Spleen (tissue), 11 donors: ENCODE measurements at regions not wholly inside any gene's neighbourhood (a gene's known extent, or its start where the extent isn't known, plus 50 kb on each side); places are given as distances from the start of the nearest gene placed in this dataset.

Experiments
- DNase-seq: peaks from one replicate; pipeline ENCODE4 v3.0.0-alpha.2; 2020
- H3K27ac ChIP-seq, 8 donors: fragments of 200-600 bp; sonication (generic) in 7 of 8; 1 replicate in 4 of 8; 2 replicates in 4 of 8; pipeline versions ENCODE4 v1.5.0 to v1.8.0; 2016 to 2021; ENCODE audit warnings: inconsistent platforms in 4 of 8, mild to moderate bottlenecking in 4 of 8, moderate library complexity in 1 of 8
- H3K27me3 ChIP-seq, 7 donors: fragments of 200-600 bp; sonication (generic) in 6 of 7; replicated peaks in 1 of 7; 1 replicate in 4 of 7; 2 replicates in 3 of 7; pipeline versions ENCODE4 v1.5.0 to v1.8.0; 2016 to 2021; ENCODE audit warnings: inconsistent platforms in 3 of 7, mild to moderate bottlenecking in 1 of 7
- H3K36me3 ChIP-seq, 6 donors: fragments of 200-600 bp; sonication (generic) in 5 of 6; 1 replicate in 4 of 6; 2 replicates in 2 of 6; pipeline versions ENCODE4 v1.5.0 to v1.8.0; 2016 to 2021; ENCODE audit warnings: inconsistent platforms in 2 of 6
- H3K4me1 ChIP-seq, 6 donors: fragments of 200-600 bp; sonication (generic) in 5 of 6; 1 replicate in 3 of 6; 2 replicates in 3 of 6; pipeline versions ENCODE4 v1.5.0 to v1.8.0; 2016 to 2021; ENCODE audit warnings: inconsistent platforms in 3 of 6
- H3K4me3 ChIP-seq, 8 donors: fragments of 200-600 bp; sonication (generic) in 7 of 8; 1 replicate in 4 of 8; 2 replicates in 4 of 8; pipeline versions ENCODE4 v1.5.0 to v1.8.0; 2016 to 2021; ENCODE audit warnings: inconsistent platforms in 4 of 8, mild to moderate bottlenecking in 4 of 8, moderate library complexity in 2 of 8
- H3K9me3 ChIP-seq, 8 donors: fragments of 200-600 bp; sonication (generic) in 7 of 8; 1 replicate in 4 of 8; 2 replicates in 4 of 8; pipeline versions ENCODE4 v1.5.0 to v1.8.0; 2016 to 2021; ENCODE audit warnings: inconsistent platforms in 4 of 8
- CTCF ChIP-seq, 11 experiments: fragments of 200-600 bp in 7 of 11; fragments of 450-650 bp in 4 of 11; sonication (generic) in 4 of 11; IDR thresholded peaks in 8 of 11; conservative IDR thresholded peaks in 3 of 11; 1 replicate in 7 of 11; 2 replicates in 4 of 11; pipeline versions ENCODE4 v1.4.0 to v1.8.0; 2016 to 2021; ENCODE audit warnings: antibody characterized with exemption in 11 of 11, inconsistent platforms in 4 of 11, mild to moderate bottlenecking in 1 of 11
- POLR2A ChIP-seq, 3 donors: fragments of 450-650 bp; IDR thresholded peaks; one replicate each; pipeline ENCODE4 v1.5.1; 2017; ENCODE audit warnings: antibody characterized with exemption in 3 of 3, mild to moderate bottlenecking in 1 of 3
- POLR2AphosphoS5 ChIP-seq, 3 donors: sonication (generic); formaldehyde crosslinking; IDR thresholded peaks; one replicate each; pipeline ENCODE4 v1.5.1; 2017; ENCODE audit warnings: antibody characterized with exemption in 3 of 3
- WGBS, 5 donors: extraction: QIAGEN DNeasy Blood & Tissue Kit in 3 of 5; methylation state at CpG; one replicate each; pipeline versions ENCODE4 v1.1.5 to v1.1.7; 2013 to 2018; 5-methylcytosine and 5-hydroxymethylcytosine counted together
- intact Hi-C: fragments of 100-400 bp; cut with DNase I; formaldehyde crosslinking; loops from one replicate; pipeline ENCODE4 v1.15.0; 2023; ENCODE audit warnings: low total_unique reads
- donor health status: healthy with polysubstance abuse.
- donor health status: DM: no; HTN: no; CAD: no; lungs with moderate emphysema.
- donor health status: DM: no; HTN: no; CAD: no.
- donor health status: Bipolar disorder and iron deficiency.
- donor health status: healthy.
- donor health status: DM: no; HTN: no; CAD: no.
- donor health status: DM: yes; HTN: yes; CAD: no.

DNA sequence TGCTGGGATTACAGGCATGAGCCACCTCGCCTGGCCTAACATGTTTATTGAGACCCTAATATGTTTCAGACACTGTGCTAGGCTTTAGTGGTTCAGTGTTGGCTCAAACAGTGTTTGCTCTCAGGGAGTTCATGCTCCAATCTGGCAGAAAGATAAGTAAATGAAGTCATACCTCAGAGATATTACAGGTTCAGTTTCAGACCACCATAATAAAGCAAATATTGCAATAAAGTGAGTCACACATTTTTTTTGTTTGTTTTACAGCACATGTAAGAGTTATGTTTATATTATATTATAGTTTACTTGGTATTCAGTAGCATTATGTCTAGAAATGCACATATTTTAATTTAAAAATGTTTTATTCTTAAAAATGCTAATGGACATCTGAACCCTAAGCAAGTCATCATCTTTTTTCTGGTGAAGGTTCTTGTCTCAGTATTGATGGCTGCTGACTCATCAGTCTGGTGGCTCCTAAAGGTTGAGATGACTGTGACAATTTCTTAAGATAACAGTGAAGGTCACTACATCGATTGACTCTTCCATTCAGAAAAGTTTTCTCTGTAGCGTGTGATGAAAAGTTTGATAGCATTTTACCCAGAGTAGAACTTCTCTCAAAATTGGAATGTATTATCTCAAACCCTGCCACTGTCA, 243.0 kb upstream of the ANO5 start:
- Histone ChIP-seq H3K4me3 (no peak overlapping the region), H3K27ac (no peak overlapping the region), H3K27me3 (no peaks in the 10 kb centered on the region), H3K4me1 (no peaks in the 10 kb centered on the region), H3K9me3 (peaks cover 0 to 16% (median 9%) of the 10 kb centered on the region in 8 donors), H3K36me3 (no peaks in the 10 kb centered on the region)
- 76 to 92% (median 85%) methylated on average over 3 of the region's 3 CpGs for WGBS, 5 donors
- intact Hi-C loops: no loop called here
- no peak for DNase-seq
- TF ChIP-seq CTCF (IDR thresholded peaks at IDR 0.05 in 8 of 11, conservative IDR thresholded peaks at IDR 0.05 in 3 of 11) (no peak), POLR2AphosphoS5 (IDR thresholded peaks at IDR 0.05) (no peak), POLR2A (IDR thresholded peaks at IDR 0.05) (no peak)

DNA sequence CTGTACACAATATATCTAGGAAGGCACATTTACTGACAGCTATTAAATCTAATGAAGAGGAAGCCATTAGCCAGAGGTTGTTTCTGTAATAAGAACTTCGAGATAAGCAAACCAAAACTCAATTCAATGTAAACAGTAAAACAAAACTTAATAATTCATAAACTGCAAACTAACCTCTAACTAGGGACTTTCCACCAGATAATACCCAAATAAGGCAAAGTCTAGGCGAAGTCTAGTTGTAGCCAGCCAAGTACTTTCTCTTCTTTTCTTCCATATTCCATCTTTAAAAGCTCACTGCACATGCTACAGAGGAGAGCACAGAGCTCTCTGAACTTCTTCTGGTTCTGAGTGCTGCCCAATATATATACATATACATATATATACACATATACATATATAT, 229.9 kb upstream of the ANO5 start:
- Histone ChIP-seq H3K4me1 (no peaks in the 10 kb centered on the region), H3K9me3 (no peaks in the 10 kb centered on the region), H3K27me3 (no peaks in the 10 kb centered on the region), H3K27ac (no peak overlapping the region), H3K4me3 (no peak overlapping the region), H3K36me3 (no peaks in the 10 kb centered on the region)
- no peak for TF ChIP-seq POLR2AphosphoS5 (IDR thresholded peaks at IDR 0.05)
- no peak for TF ChIP-seq CTCF (IDR thresholded peaks at IDR 0.05 in 8 of 11, conservative IDR thresholded peaks at IDR 0.05 in 3 of 11)
- no peak for TF ChIP-seq POLR2A (IDR thresholded peaks at IDR 0.05)
- DNase-seq: no peak
- intact Hi-C loops: no loop called here
- 38 to 75% (median 54%) methylated on average over 2 of the region's 2 CpGs for WGBS, 5 donors

DNA sequence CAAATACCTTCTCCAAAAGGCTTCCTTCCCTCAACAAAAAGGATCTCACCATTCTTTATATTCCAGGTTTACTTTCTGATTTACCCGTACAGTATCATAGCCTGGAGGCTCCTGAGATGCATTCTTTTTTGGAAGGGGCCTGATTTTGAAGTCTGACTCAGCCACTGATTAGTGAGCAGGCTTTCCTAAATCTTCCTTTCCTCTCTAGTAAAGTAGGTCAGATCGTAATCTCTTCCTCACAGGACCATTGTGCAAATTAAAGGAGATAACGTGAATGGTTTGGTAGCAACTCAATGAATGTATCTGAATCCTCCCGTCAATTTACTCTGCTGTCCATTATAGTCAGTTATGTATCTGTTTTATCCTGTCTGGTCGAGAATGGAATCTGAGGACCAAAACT, 227.7 kb upstream of the ANO5 start:
- intact Hi-C loops: no loop called here
- no peak overlapping the region for H3K27ac ChIP-seq
- no peaks in the 10 kb centered on the region for H3K4me1 ChIP-seq
- no peak for TF ChIP-seq POLR2AphosphoS5 (IDR thresholded peaks at IDR 0.05)
- TF ChIP-seq POLR2A (IDR thresholded peaks at IDR 0.05): no peak
- no peak for TF ChIP-seq CTCF (IDR thresholded peaks at IDR 0.05 in 8 of 11, conservative IDR thresholded peaks at IDR 0.05 in 3 of 11)
- H3K27me3 ChIP-seq: no peaks in the 10 kb centered on the region
- no peaks in the 10 kb centered on the region for H3K36me3 ChIP-seq
- WGBS, 5 donors: 56 to 66% (median 60%) methylated on average over 5 of the region's 5 CpGs
- H3K9me3 ChIP-seq: no peaks in the 10 kb centered on the region
- no peak for DNase-seq
- H3K4me3 ChIP-seq: no peak overlapping the region

DNA sequence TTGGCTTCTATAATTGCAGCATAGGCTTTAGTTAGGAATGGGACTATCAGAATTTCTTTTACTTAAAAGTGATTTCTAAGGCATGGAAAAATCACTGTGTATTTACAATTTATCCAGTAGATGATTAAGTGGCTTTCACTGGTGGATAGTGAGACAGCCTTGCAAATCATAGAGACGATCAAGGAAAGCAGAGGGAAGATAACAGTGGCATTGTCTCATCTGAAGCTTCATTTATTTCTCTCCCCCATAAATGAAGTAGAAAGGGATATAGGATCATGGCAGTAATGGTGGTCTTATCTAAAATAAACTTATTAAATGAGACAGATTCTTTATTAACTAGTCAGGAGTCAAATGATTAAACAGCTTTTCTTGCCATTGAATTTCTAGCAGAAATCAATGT, 224.2 kb upstream of the ANO5 start:
- WGBS, 5 donors: 73 to 90% (median 80%) methylated on average over 1 of the region's 1 CpG
- TF ChIP-seq POLR2A (IDR thresholded peaks at IDR 0.05): no peak
- TF ChIP-seq POLR2AphosphoS5 (IDR thresholded peaks at IDR 0.05): no peak
- no peak for TF ChIP-seq CTCF (IDR thresholded peaks at IDR 0.05 in 8 of 11, conservative IDR thresholded peaks at IDR 0.05 in 3 of 11)
- Histone ChIP-seq H3K27ac (no peak overlapping the region), H3K4me3 (no peak overlapping the region), H3K4me1 (no peaks in the 10 kb centered on the region), H3K9me3 (peaks cover 0 to 10% (median 0%) of the 10 kb centered on the region in 8 donors), H3K27me3 (no peaks in the 10 kb centered on the region), H3K36me3 (no peaks in the 10 kb centered on the region)
- intact Hi-C loops: no loop called here
- DNase-seq: no peak
